ENCODE measurements at regions not wholly inside any gene's neighbourhood (a gene's known extent, or its start where the extent isn't known, plus 50 kb on each side); places are given as distances from the start of the nearest gene placed in this dataset.

GRCh38 chr10:123408660-123409059, 254.5 kb downstream of the BUB3 start:
- DNase-seq = no peak

GRCh38 chr10:123409426-123409825, 255.2 kb downstream of the BUB3 start:
- no peak for DNase-seq

- DNase-seq = no peak
These were observed 255.7 kb downstream of the BUB3 start for GRCh38 chr10:123409884-123410283.

GRCh38 chr10:123413353-123413752, 252.8 kb upstream of the GPR26 start:
- DNase-seq = no peak

- DNase-seq = no peak
These were observed 250.6 kb upstream of the GPR26 start for GRCh38 chr10:123415523-123415922.

- peak in 13 of 56 donors; percentile 10 to 60 (median 37) for DNase-seq
These were observed 248.7 kb upstream of the GPR26 start for GRCh38 chr10:123417414-123417813.

- peak in 32 of 56 donors; percentile 1 to 78 (median 33) for DNase-seq
These were observed 244.7 kb upstream of the GPR26 start for GRCh38 chr10:123421461-123421860.

- DNase-seq = no peak
These were observed 243.9 kb upstream of the GPR26 start for GRCh38 chr10:123422261-123422660.

- DNase-seq = no peak
These were observed 241.6 kb upstream of the GPR26 start for GRCh38 chr10:123424537-123424936.

GRCh38 chr10:123425680-123426079, 240.5 kb upstream of the GPR26 start:
- DNase-seq = no peak

GRCh38 chr10:123427165-123427786, 238.9 kb upstream of the GPR26 start:
- peak in 3 of 56 donors; percentile 4 to 12 (median 7) for DNase-seq

- DNase-seq = peak in 2 of 56 donors; percentile 9 to 31
These were observed 237.8 kb upstream of the GPR26 start for GRCh38 chr10:123428391-123428790.

- DNase-seq = peak in 10 of 56 donors; percentile 3 to 45 (median 14)
These were observed 236.4 kb upstream of the GPR26 start for GRCh38 chr10:123429706-123430221.

- DNase-seq = no peak
These were observed 232.6 kb upstream of the GPR26 start for GRCh38 chr10:123433539-123433938.

GRCh38 chr10:123434435-123435039, 231.6 kb upstream of the GPR26 start:
- no peak for DNase-seq

GRCh38 chr10:123442901-123443300, 223.3 kb upstream of the GPR26 start:
- DNase-seq = no peak

GRCh38 chr10:123443924-123444323, 222.2 kb upstream of the GPR26 start:
- no peak for DNase-seq

- no peak for DNase-seq
These were observed 220.8 kb upstream of the GPR26 start for GRCh38 chr10:123445261-123445775.

- no peak for DNase-seq
These were observed 219.6 kb upstream of the GPR26 start for GRCh38 chr10:123446449-123447156.

- DNase-seq = no peak
These were observed 216.8 kb upstream of the GPR26 start for GRCh38 chr10:123449234-123449962.

- DNase-seq = no peak
These were observed 215.1 kb upstream of the GPR26 start for GRCh38 chr10:123450956-123451605.
